ENCODE measurements at regions not wholly inside any gene's neighbourhood (a gene's known extent, or its start where the extent isn't known, plus 50 kb on each side); places are given as distances from the start of the nearest gene placed in this dataset.

DNA sequence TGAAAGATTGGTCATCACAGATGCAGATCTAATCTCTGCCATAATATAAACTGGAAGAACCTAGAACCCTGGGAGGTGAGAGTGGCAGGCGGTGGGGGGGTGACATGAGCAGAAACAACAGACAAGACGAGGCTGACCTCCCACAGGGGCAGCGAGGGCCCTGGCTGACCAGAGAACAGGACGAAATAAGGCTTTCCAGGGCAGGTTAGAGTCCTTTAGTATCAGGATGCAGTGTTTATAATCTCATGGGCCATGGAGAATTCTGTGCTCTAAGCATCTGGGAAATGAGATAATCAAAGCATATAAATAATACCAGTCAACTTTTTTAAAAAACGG lies 102.7 kb upstream of the BCL2L14 start:
- TF ChIP-seq CREB1 (IDR thresholded peaks at IDR 0.05; ENCODE audit: low read depth) (no peak), RAD21 (IDR thresholded peaks at IDR 0.05; ENCODE audit: low read depth) (no peak), FOXM1 (IDR thresholded peaks at IDR 0.05; ENCODE audit: borderline replicate concordance, low read depth) (no peak), ZBTB7A (IDR thresholded peaks at IDR 0.05; ENCODE audit: low read depth) (no peak), YY1 (IDR thresholded peaks at IDR 0.05; ENCODE audit: low read depth) (no peak), TAF1 (IDR thresholded peaks at IDR 0.05; ENCODE audit: low read depth) (no peak), NFIC (IDR thresholded peaks at IDR 0.05) (no peak)
- TF ChIP-seq, protein P1, sequence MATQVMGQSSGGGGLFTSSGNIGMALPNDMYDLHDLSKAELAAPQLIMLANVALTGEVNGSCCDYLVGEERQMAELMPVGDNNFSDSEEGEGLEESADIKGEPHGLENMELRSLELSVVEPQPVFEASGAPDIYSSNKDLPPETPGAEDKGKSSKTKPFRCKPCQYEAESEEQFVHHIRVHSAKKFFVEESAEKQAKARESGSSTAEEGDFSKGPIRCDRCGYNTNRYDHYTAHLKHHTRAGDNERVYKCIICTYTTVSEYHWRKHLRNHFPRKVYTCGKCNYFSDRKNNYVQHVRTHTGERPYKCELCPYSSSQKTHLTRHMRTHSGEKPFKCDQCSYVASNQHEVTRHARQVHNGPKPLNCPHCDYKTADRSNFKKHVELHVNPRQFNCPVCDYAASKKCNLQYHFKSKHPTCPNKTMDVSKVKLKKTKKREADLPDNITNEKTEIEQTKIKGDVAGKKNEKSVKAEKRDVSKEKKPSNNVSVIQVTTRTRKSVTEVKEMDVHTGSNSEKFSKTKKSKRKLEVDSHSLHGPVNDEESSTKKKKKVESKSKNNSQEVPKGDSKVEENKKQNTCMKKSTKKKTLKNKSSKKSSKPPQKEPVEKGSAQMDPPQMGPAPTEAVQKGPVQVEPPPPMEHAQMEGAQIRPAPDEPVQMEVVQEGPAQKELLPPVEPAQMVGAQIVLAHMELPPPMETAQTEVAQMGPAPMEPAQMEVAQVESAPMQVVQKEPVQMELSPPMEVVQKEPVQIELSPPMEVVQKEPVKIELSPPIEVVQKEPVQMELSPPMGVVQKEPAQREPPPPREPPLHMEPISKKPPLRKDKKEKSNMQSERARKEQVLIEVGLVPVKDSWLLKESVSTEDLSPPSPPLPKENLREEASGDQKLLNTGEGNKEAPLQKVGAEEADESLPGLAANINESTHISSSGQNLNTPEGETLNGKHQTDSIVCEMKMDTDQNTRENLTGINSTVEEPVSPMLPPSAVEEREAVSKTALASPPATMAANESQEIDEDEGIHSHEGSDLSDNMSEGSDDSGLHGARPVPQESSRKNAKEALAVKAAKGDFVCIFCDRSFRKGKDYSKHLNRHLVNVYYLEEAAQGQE (IDR thresholded peaks at IDR 0.05; ENCODE audit: low read depth), result no peak
- TF ChIP-seq, protein P2, sequence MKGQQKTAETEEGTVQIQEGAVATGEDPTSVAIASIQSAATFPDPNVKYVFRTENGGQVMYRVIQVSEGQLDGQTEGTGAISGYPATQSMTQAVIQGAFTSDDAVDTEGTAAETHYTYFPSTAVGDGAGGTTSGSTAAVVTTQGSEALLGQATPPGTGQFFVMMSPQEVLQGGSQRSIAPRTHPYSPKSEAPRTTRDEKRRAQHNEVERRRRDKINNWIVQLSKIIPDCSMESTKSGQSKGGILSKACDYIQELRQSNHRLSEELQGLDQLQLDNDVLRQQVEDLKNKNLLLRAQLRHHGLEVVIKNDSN (IDR thresholded peaks at IDR 0.05), result no peak

DNA sequence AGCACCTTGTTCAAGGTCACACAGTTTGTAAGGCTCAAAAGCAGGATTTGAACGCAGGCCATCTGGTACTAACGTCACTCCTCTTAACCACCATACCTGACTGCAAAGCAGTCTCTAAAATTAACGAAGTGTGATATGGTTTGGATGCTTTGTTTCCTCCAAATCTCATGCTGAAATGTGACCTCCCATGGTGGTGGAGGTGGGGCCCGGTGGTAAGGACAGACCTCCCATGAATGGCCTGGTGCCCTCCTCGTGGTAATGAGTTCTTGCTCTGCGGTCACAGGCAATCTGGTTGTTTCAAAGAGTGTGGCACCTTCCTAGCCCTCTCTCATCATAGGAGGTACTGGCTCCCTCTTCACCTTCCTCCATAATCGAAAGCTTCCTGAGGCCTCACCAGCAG lies 102.2 kb upstream of the BCL2L14 start:
- TF ChIP-seq, protein P2 (IDR thresholded peaks at IDR 0.05), result no peak
- TF ChIP-seq TAF1 (IDR thresholded peaks at IDR 0.05; ENCODE audit: low read depth), result no peak
- TF ChIP-seq CEBPB (IDR thresholded peaks at IDR 0.05), result no peak
- TF ChIP-seq EGR1 (IDR thresholded peaks at IDR 0.05), result no peak
- TF ChIP-seq, protein P1 (IDR thresholded peaks at IDR 0.05; ENCODE audit: low read depth), result no peak
- TF ChIP-seq NFIC (IDR thresholded peaks at IDR 0.05), result no peak
- TF ChIP-seq ZBTB7A (IDR thresholded peaks at IDR 0.05; ENCODE audit: low read depth), result no peak
- no peak for TF ChIP-seq TEAD4 (IDR thresholded peaks at IDR 0.05)
- TF ChIP-seq FOXM1 (IDR thresholded peaks at IDR 0.05; ENCODE audit: borderline replicate concordance, low read depth), result no peak
- no peak for TF ChIP-seq RAD21 (IDR thresholded peaks at IDR 0.05; ENCODE audit: low read depth)
- TF ChIP-seq EP300 (IDR thresholded peaks at IDR 0.05; ENCODE audit: borderline replicate concordance), result no peak
- TF ChIP-seq, protein P3, sequence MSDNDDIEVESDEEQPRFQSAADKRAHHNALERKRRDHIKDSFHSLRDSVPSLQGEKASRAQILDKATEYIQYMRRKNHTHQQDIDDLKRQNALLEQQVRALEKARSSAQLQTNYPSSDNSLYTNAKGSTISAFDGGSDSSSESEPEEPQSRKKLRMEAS (IDR thresholded peaks at IDR 0.05), result no peak
- no peak for TF ChIP-seq CREB1 (IDR thresholded peaks at IDR 0.05; ENCODE audit: low read depth)
- TF ChIP-seq TCF12 (IDR thresholded peaks at IDR 0.05; ENCODE audit: low read depth), result no peak

DNA sequence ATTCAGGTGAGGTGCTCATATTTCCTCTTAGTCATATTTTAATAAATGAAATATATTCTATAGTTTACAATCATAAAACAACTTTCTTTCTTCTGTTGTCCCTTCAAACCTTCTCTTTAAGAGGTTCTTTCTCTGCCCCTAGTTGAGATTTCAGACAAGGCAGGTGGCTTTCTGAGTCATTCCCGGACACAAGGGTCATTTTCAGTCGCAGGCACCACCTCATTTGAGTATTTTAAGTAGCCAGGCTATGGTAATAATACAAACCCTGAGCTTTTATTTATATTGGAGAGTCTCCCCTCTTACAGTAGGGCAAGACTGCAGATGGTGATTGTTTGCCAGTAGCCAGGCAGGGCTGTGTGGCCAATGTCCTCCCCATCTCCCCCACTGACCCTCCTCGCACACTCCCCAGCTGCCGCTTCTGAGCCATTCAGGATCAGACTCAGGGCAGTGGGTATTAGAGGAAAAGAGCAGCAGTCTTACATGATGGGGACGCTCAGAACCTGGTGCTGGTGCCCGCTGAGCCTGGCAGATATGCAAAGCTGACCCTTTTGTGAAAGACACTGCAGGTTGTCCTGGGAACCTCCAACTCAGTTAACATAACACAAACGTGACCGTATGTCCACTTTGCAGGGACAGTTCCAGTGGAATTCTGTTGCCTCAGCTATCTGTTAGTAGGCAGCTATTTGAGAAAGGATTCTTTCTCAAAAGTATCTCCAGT lies 101.1 kb upstream of the BCL2L14 start:
- TF ChIP-seq NFIC (IDR thresholded peaks at IDR 0.05) (no peak), YY1 (IDR thresholded peaks at IDR 0.05; ENCODE audit: low read depth) (no peak), TCF12 (IDR thresholded peaks at IDR 0.05; ENCODE audit: low read depth) (no peak), CEBPB (IDR thresholded peaks at IDR 0.05) (no peak), RAD21 (IDR thresholded peaks at IDR 0.05; ENCODE audit: low read depth) (no peak), ZBTB7A (IDR thresholded peaks at IDR 0.05; ENCODE audit: low read depth) (no peak), FOXM1 (IDR thresholded peaks at IDR 0.05; ENCODE audit: borderline replicate concordance, low read depth) (no peak), TEAD4 (IDR thresholded peaks at IDR 0.05) (no peak)
- TF ChIP-seq, protein P2 (IDR thresholded peaks at IDR 0.05), result no peak
- TF ChIP-seq, protein P3 (IDR thresholded peaks at IDR 0.05), result no peak

GRCh38 chr12:11970155-11970520 lies 100.6 kb upstream of the BCL2L14 start:
- TF ChIP-seq, protein P1 (IDR thresholded peaks at IDR 0.05; ENCODE audit: low read depth), result no peak
